HCEC 1CT (cell line): ENCODE measurements at regions not wholly inside any gene's neighbourhood (a gene's known extent, or its start where the extent isn't known, plus 50 kb on each side); places are given as distances from the start of the nearest gene placed in this dataset.
"Not testable (repeated sequence)": the region's sequence is repeated elsewhere in the genome, so short reads cannot be mapped to it uniquely, and the experiment has no call there.

Experiments used
- DNase-seq: peaks from one replicate; pipeline ENCODE4 v3.0.0-alpha.2; 2017

GRCh38 chr7:146057958-146058357 is 58.6 kb upstream of the CNTNAP2 start:
- DNase-seq = no peak

- no peak for DNase-seq
These were observed 61.7 kb upstream of the CNTNAP2 start for GRCh38 chr7:146054909-146055308.

- peak; percentile 55 for DNase-seq
These were observed 63.1 kb upstream of the CNTNAP2 start for GRCh38 chr7:146053492-146053891.

GRCh38 chr7:146043310-146043709 is 73.3 kb upstream of the CNTNAP2 start:
- DNase-seq = not testable (repeated sequence)

GRCh38 chr7:146028251-146028750 is 88.3 kb upstream of the CNTNAP2 start:
- no peak for DNase-seq

GRCh38 chr7:146027243-146027642 is 89.4 kb upstream of the CNTNAP2 start:
- no peak for DNase-seq

GRCh38 chr7:146022776-146023175 is 93.8 kb upstream of the CNTNAP2 start:
- DNase-seq = no peak

GRCh38 chr7:146019041-146020004 is 97.3 kb upstream of the CNTNAP2 start:
- not testable (repeated sequence) for DNase-seq

- DNase-seq = not testable (repeated sequence)
These were observed 99.2 kb upstream of the CNTNAP2 start for GRCh38 chr7:146017366-146017765.

- not testable (repeated sequence) for DNase-seq
These were observed 102.4 kb upstream of the CNTNAP2 start for GRCh38 chr7:146014154-146014553.

GRCh38 chr7:146008293-146008692 is 108.3 kb upstream of the CNTNAP2 start:
- DNase-seq = no peak

- DNase-seq = peak; percentile 64
These were observed 111.8 kb upstream of the CNTNAP2 start for GRCh38 chr7:146004805-146005204.

GRCh38 chr7:146002431-146003078 is 114.0 kb upstream of the CNTNAP2 start:
- peak; percentile 51 for DNase-seq

GRCh38 chr7:146002008-146002407 is 114.6 kb upstream of the CNTNAP2 start:
- DNase-seq = no peak

- DNase-seq = no peak
These were observed 115.7 kb upstream of the CNTNAP2 start for GRCh38 chr7:146000882-146001281.

- DNase-seq = no peak
These were observed 127.1 kb upstream of the CNTNAP2 start for GRCh38 chr7:145989469-145989868.

GRCh38 chr7:145986248-145986874 is 130.2 kb upstream of the CNTNAP2 start:
- peak; percentile 11 for DNase-seq

GRCh38 chr7:145978769-145979168 is 137.8 kb upstream of the CNTNAP2 start:
- no peak for DNase-seq

GRCh38 chr7:145959981-145960380 is 156.6 kb upstream of the CNTNAP2 start:
- DNase-seq = no peak

- peak; percentile 69 for DNase-seq
These were observed 159.3 kb upstream of the CNTNAP2 start for GRCh38 chr7:145957160-145957890.

- DNase-seq = no peak
These were observed 165.0 kb upstream of the CNTNAP2 start for GRCh38 chr7:145951566-145951965.

GRCh38 chr7:145928937-145929336 is 187.7 kb upstream of the CNTNAP2 start:
- DNase-seq = peak; percentile 20

- DNase-seq = no peak
These were observed 196.9 kb upstream of the CNTNAP2 start for GRCh38 chr7:145919712-145920111.
